Stimulated activated CD4-positive, alpha-beta T cell treated with anti-CD3 and anti-CD28 coated beads, Interleukin-1b, Interleukin-23, amount 100 ng/mL, for 24 hours (primary cell): ENCODE measurements at regions not wholly inside any gene's neighbourhood (a gene's known extent, or its start where the extent isn't known, plus 50 kb on each side); places are given as distances from the start of the nearest gene placed in this dataset.

Experiments
- DNase-seq, 4 experiments: peaks; one replicate each; pipeline ENCODE4 v3.0.0-alpha.2; 2020; ENCODE audit warnings: low read depth in 4 of 4, low spot score in 1 of 4

- no peak for DNase-seq
Measured at GRCh38 chr1:70916034-70916427, 131.6 kb downstream of the PTGER3 start.

GRCh38 chr1:70919706-70920323 is 127.8 kb downstream of the PTGER3 start:
- DNase-seq = no peak
